ENCODE measurements at regions not wholly inside any gene's neighbourhood (a gene's known extent, or its start where the extent isn't known, plus 50 kb on each side); places are given as distances from the start of the nearest gene placed in this dataset.

GRCh38 chr12:71268598-71269280 lies 110.9 kb upstream of the TSPAN8 start (continued):
- TF ChIP-seq ZNF707 (CRISPR knock-in tag; conservative IDR thresholded peaks at IDR 0.05) (no peak), SMARCA5 (IDR thresholded peaks at IDR 0.05) (no peak), SAFB2 (IDR thresholded peaks at IDR 0.05; ENCODE audit: borderline replicate concordance, low read depth, low read length, severe bottlenecking) (no peak), ZC3H11A (IDR thresholded peaks at IDR 0.05; ENCODE audit: low read depth, low read length) (no peak), NCOA6 (IDR thresholded peaks at IDR 0.05) (no peak), ZNF12 (CRISPR knock-in tag; IDR thresholded peaks at IDR 0.05) (no peak), GTF2A2 (tag; IDR thresholded peaks at IDR 0.05) (no peak), TFAM (CRISPR knock-in tag; conservative IDR thresholded peaks at IDR 0.05) (no peak), TCF3 (CRISPR knock-in tag; IDR thresholded peaks at IDR 0.05) (peak; percentile 69), ZNF785 (CRISPR knock-in tag; IDR thresholded peaks at IDR 0.05) (no peak), SMAD2 (IDR thresholded peaks at IDR 0.05; ENCODE audit: low read depth, low read length) (no peak), ATF1 (CRISPR knock-in tag; IDR thresholded peaks at IDR 0.05) (no peak), ATF1 (tag; IDR thresholded peaks at IDR 0.05) (no peak), ZNF778 (CRISPR knock-in tag; IDR thresholded peaks at IDR 0.05) (no peak), DPF2 (IDR thresholded peaks at IDR 0.05) (peak; percentile 85), ARID3A (IDR thresholded peaks at IDR 0.05; ENCODE audit: borderline replicate concordance, low read depth, low read length) (no peak), TEAD4 (IDR thresholded peaks at IDR 0.05; ENCODE audit: low read length) (peak; percentile 79), TEAD4 (CRISPR knock-in tag; IDR thresholded peaks at IDR 0.05; ENCODE audit: borderline replicate concordance) (no peak), ZFP30 (CRISPR knock-in tag; IDR thresholded peaks at IDR 0.05; ENCODE audit: borderline replicate concordance) (no peak), PYGO2 (tag; IDR thresholded peaks at IDR 0.05) (no peak), ZNF77 (CRISPR knock-in tag; IDR thresholded peaks at IDR 0.05) (no peak), NFRKB (IDR thresholded peaks at IDR 0.05; ENCODE audit: low read depth) (no peak), ERF (CRISPR knock-in tag; IDR thresholded peaks at IDR 0.05) (no peak)
